Activated CD4-positive, alpha-beta T cell treated with anti-CD3 and anti-CD28 coated beads, Interleukin-2, amount 50 U/mL, for 48 hours (primary cell): ENCODE measurements at regions not wholly inside any gene's neighbourhood (a gene's known extent, or its start where the extent isn't known, plus 50 kb on each side); places are given as distances from the start of the nearest gene placed in this dataset.
"Not testable (repeated sequence)": the region's sequence is repeated elsewhere in the genome, so short reads cannot be mapped to it uniquely, and the experiment has no call there.

Source experiments
- DNase-seq, 2 experiments: peaks; one replicate each; pipeline ENCODE4 v3.0.0-alpha.2; 2020

DNA sequence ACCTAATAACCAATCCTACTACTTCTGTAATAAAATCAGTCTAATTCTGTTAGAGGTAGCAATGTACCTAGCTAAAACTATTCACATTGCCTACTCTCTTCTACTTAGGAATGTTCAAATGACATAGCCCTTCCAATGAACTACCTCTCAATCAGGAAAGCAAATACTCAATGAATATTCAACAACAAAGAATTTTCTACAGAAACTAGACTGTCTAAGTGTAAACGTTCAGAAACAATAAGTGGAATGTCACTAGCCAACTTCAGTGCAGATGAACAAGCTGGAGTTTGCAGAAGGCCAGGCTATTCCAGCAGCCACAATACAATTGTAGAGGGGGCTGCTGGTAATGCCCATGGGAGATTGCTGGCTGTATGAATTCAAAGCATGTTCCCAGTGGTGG is 743.2 kb upstream of the CDH10 start:
- no peak for DNase-seq

DNA sequence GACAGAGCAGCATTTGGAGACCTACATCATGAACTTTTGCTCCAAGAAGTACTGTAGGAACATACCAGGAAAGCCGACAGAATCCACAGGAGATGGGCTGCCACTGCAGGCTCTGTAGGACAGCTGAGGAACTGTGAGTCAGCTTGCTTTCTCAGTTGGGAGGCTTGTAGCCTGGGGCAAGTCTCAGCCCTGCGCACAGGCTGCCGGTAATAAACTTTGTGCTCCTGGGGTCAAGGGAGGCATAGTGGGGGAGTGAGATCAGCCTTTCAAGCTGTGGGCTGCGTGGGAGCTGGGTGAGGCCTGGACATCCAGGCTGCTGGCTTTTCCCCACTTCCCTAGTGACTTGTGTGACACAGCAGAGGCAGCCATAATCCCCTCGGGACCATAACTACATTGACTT is 718.0 kb upstream of the CDH10 start:
- DNase-seq = no peak

DNA sequence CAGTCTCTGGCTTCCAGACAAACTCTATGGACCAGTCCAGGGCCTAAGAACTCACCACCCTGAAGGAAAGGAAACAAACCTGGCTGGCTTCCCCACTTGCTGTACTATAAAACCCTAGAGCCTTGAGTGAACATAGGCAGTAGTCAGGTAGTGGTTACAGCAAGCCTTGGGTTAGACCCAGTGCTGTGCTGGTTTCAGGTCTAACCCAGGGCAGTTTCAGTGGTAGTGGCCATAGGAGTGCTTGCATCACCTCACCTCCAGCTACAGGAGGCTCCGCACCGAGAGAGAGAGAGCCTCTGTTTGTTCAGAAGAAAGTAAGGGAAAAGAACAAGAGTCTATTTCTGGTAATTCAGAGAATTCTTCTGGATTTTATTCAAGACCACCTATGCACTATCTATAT is 714.1 kb upstream of the CDH10 start:
- DNase-seq = no peak

DNA sequence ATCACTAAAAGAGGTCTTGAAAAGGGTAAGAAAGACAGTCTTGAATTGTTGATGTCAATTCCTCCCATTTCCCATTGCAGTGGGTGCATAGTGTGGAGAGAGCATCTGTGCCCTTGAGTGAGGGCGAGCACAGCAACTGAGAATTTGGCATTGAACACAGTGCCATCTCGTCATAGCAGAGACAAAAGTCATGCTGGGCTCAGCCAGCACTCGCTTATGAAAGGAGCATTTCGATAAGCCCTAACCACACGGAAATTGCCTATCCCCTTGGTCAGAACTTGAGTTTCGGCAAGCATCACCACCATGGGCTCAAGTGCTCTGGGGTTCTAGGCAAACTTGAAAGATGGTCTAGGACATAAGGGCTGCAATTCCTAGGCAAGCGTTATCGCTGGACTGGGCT is 712.8 kb upstream of the CDH10 start:
- no peak for DNase-seq

DNA sequence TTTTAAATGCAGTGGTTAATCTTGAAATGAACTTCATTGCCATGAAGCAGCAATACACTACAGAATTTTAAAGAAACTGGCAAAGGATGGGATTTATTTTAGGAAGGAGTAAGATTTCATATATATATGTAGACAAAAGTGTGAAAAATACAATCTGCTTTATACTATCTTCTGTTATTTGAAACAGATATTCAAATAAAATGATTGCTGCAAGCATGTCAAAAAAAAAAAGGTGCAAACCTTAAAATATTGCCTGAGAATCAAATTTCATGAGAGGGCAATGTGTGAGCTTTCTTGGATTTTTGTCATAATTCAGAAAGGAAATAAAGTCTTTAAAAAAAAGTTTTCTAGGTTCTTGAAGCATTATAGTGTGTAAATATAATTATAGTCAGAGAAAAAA is 705.0 kb upstream of the CDH10 start:
- DNase-seq = no peak

DNA sequence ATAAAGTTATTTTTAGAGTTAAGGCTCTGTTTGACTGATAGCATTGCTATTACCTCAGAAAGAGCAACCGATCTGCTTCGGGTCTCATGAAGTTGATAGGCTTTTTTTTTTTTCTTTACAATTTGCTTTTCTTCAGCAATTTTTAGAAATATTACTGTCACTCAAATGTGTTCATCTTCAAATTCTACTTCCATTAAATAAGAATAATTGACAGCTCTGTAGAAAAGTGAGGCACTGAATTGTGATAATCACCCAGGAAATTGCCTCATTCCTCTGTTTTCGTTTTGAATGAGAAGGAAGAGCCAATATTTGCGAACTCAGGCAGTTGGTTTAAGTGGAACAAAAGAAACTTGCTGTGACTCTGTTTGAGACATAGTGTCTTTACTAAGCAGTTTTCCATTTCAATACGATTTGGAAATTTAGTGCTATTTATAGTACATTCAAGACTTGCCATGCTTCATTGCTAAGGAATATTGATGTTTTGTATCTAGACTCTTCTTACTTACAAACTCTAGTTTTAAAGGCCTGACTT is 700.5 kb upstream of the CDH10 start:
- DNase-seq = no peak

DNA sequence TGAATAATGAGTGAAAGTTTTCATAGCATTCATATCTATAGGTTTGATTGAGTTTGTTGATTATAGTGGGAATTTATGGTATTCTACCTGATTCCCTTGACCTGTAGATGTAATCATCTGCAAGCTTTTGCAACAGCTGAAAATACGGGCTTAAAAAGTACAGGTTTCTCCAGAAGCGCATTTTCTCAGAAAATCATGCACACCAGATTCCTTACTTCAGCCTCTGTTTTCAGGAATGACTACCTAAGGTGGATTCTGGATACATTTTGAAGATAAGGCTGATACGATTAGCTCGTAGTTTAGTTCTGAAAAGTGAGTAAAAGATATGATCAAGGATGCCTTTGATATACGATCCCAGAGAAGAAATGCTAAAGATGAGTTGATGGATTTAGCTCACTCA is 694.8 kb upstream of the CDH10 start:
- no peak for DNase-seq

DNA sequence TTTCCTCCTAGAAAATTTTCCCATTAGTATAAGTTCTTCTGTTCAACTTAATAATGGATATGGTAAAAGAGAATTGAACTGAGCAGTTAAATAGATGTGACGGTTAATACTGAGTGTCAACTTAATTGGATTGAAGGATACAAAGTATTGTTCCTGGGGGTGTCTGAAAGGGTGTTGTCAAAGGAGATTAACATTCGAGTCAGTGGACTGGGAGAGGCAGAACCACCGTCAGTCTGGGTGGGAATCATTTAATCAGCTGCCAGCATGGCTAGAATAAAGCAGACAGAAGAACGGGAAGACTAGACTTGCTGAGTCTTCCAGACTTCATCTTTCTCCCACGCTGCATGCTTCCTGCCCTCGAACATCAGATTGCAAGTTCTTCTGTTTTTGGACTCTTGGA is 689.6 kb upstream of the CDH10 start:
- no peak for DNase-seq

DNA sequence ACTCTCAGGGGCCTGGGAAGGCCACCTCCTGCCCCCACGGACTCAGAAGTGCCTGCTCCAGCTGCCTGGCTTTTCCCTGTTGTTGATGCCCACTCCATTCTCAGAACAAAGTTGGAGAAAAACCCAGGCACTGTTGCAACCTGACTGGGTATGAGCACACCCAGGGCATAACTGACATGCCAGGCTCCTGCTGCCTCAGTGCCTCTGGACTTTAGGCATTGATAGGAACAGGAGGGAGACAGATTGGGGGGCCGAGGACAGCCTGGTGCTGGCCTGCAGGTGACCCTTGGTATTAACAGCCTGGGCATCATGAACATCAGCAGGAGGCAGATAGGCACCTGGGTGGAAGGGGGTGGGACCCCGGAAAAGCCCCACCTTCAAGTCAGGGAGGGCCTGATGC is 685.9 kb upstream of the CDH10 start:
- DNase-seq = no peak

DNA sequence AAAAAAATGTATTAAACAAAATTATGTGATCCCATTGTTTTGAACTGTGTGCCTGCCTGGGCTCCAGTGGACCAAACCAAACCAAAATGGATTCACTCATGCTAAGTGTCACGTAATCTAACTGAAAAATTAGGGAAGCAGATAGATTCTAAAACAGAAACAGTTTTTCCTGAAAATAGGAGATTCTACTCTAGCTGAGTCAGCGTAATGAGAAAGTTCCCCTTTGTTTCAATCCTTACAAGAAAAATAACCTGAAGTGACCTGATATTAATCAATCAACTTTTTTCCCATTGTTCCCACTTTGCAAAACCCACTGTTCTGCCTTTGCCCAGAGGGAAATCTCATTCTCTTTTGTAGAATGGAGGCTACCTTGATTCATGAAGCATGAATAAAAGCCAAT is 682.4 kb upstream of the CDH10 start:
- no peak for DNase-seq

DNA sequence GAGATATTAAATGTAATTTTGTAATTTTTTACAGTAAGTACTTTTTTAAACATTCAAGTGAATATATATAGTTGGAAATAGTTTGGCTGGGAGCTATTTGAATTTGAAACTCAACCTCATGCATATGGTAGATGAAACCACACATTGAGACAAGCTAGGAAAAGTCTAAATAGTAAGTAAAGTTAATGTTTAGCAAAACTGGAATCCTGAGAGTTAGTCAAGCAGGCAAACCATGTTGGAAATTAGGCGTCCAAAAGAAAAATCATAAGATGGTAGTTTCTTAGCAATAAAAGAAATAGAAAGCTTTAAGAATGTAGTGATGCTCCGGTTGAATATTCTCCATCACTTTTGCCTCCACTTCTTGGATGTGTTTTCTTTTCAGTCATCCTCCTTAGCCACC is 657.1 kb upstream of the CDH10 start:
- DNase-seq = no peak

DNA sequence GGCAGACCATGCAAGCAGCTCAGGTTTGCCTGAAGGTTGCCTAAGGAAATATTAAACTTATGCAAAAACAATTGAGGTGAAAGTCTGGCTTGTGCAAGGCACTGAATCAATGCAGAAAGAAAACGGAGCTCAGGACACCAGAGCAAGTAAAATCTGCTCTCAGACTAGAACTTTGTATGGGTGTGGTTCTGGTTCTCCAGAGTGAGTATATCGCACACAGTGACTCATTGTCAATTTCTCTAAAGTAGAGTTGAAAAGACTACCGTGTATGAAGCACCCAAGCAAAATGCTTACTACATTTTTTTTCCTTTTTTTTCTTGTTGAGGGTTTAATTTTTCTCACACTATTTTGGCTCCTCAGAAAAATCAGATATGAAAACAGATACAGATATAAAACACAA is 650.3 kb upstream of the CDH10 start:
- no peak for DNase-seq

DNA sequence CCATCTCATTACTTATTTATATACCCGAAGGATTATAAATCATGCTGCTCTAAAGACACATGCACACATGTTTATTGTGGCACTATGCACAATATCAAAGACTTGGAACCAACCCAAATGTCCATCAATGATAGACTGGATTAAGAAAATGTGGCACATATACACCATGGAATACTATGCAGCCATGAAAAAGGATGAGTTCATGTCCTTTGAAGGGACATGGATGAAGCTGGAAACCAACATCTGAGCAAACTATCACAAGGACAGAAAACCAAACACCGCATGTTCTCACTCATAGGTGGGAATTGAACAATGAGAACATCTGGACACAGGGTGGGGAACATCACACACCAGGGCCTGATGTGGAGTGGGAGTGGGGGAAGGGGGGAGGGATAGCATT is 645.0 kb upstream of the CDH10 start:
- not testable (repeated sequence) for DNase-seq

DNA sequence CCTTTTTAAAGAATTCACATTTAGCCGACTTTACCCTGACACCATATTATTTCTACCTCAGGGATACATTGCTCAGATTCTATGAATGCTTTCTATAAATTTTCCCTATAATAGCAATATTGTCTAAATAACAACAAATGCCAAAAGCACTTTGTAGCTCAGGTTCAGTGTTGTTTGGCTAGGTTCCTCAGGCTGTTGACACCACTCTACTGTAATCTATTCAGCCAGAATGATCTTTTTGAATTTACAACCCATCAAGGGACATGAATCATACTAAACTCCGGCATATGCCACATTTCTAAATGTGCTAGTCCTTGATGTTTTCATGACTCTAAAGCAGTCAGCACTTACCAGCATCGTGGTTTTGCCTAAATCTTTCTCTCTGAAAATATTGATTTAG is 641.5 kb upstream of the CDH10 start:
- DNase-seq = no peak

DNA sequence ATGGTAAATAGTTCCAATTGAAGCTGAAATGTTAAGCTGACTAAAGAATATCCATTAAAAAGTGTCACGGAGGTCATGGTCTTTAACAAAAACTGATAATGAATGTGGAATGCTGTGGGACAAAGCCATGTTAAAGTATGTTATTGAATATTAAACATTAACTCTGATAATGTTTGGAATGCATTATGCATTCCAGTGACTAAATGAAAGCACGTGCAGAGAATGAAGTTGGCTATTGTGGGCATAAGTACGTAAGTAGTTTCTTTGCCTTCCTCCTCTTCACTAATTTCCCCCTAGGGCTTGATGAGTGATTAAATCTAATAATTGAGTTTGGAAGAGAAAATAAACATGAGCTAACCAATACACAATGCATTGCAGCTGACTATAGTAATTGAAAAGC is 640.4 kb upstream of the CDH10 start:
- DNase-seq = no peak

DNA sequence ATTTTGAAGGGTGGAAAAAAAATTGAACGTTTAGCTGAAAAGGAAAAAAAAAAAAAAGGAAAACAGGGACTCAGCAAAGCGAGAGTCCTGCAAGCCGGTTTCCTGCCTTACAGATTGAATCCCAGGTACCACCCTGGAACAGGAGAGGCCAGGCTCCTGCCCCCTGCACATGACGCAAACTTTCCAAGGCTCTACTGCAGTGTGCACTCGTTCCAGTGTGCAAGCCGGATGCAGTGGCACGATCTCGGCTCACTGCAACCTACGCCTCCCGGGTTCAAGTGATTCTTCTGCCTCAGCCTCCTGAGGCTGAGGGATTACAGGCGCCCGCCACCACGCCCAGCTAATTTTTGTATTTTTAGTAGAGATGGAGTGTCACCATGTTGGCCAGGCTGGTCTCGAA is 618.7 kb upstream of the CDH10 start:
- DNase-seq = not testable (repeated sequence)

DNA sequence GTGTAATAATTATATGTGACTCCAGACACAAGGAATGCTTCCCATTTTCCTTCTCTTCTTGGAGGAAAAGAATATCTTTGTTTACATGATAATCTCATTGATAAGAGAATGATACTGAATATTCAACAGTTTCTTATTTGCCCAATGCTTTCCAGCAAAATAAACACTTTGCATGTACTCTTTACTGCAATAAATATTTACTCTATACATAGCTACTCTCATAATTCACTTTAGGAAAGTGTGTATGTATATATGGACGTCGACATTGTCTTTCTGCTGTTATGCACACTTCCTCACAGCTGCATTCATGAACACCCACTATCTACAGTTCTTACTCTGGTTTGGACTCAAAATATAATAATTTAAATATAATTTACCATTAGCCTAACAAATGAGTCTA is 617.4 kb upstream of the CDH10 start:
- DNase-seq = no peak

DNA sequence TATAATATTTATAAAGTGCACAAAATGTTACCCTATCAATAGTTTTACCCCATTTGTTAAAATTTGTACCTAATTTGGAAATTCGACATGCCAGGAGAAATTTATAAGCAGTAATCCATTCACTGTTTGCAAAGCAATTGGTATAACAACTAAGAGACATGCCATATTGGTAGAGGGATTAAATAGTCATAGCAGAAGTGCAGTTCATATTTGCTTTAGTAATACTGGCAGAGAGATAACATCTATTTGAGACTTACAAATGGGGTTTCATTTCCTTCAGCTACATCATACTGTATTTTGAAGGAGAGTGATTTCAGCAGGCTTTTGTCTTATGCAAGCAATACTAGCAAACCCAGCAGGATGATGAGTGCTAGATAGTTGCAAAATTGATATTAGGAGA is 610.4 kb upstream of the CDH10 start:
- no peak for DNase-seq

DNA sequence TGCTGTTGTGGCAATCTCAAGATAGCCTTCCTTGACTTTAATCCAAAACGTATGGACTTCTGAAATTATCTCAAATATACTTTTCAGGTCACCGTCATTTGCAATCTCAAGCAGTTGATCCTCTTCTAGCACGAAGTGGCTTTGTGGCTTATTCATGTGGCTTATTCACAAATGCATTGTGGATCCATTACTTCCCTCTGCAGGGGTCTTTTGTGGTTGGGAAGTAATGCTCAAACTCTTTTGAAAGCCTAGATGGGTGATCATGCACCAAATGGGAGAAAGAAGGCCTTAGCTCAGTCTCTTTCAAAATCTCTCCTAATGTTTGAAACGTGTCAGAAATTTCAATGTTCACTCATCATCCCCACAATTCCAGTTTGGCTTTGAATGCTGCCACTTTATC is 597.2 kb upstream of the CDH10 start:
- no peak for DNase-seq

DNA sequence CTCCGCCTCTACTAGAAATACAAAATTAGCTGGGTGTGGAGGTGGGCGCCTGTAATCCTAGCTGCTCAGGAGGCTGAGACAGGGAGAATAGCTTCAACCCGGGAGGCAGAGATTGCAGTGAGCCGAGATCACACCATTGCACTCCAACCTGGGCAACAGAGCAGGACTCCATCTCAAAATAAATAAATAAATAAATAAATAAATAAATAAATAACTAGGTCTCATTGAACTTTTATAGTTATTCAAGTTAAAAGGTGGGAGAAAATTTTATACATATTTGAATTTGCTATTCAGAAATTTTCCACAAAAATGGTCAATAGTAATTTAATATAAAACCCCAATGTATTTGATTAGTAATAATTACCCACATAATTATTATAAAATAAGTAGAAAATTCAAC is 593.9 kb upstream of the CDH10 start:
- DNase-seq = not testable (repeated sequence)

DNA sequence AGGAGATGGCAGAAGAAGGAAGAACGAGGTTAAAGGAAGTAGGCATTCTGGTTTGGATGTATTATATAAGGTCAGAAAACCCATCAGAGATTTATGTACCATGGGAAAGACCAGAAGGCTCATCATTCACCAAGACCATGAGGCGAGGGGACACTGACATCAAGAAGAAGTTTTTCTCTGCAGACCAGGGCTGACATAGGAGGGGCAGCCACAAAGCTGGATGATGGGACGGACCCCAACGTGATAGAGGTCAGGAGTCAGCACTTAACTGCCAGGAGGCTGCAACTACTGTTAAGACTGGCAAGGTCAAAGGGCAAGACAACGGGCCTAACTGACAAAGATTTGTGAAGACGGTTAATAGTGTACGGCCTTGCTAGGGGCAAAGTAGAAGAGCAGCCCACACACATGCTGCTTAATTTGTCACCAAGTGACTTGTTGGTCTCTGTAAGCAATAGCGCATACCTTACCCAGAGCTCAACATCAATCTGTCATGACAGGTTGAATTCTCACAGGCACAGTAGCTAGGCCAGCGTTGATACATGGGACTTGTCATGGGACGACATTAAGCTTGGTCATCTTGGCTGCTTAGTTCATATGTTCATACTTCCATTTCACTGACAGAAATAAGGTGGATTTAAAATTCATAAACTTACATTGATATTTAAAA is 579.7 kb upstream of the CDH10 start:
- no peak for DNase-seq

DNA sequence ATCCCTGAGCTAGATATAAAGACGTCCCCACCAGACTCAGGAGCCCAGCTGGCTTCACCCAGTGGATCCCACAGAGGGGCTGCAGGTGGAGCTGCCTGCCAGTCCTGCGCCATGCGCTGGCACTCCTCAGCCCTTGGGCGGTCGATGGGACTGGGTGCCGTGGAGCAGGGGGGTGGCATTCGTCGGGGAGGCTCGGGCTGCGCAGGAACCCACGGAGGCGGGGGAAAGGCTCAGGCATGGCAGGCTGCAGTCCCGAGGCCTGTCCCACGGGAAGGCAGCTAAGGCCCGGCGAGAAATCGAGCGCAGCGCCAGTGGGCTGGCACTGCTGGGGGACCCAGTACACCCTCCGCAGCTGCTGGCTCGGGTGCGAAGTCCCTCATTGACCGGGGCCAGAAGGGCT is 555.1 kb upstream of the CDH10 start:
- not testable (repeated sequence) for DNase-seq

DNA sequence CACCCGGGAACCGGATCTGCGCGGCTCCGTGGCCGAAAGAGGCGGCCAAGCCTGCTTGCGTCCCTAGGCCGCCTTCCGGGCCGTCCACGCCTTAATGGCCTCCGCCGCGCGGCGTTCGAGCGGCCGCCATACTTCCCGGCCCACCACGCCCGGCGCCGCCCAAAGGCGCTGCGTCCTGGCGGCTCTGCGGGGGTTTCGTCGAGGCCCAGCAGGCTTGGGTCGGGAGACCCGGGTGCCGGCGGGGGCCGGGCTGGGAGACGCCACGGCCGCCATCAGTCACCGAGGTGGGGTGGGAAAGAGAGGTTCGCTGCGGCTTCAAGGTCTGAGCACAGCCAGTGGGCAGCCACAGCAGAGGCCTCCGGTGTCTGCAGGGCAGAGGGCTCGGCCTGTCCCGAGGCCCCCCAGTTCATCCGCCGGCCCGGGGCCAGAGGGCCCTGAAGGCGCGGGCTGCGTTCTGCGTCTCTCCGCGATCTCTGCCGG is 545.8 kb upstream of the CDH10 start:
- no peak for DNase-seq

DNA sequence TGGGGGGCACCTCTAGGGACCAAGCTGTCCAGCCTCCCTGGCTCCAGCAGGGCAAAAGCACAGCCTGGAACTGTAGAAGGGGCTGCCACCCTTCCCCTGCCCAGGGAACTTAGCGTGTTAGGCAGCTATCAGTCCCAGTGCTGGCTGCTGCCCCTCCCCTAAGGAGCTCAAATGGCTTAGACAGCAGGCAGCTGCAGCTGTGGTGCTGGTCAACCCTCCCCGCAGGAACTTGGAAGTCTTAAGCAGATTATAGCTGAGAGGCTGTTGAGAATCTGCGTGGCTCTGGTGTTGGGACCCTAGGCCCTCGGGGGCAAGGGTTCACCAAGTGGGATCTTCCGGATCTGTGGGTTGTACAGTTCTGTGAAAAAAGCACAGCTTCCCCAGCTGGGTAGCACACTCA is 536.5 kb upstream of the CDH10 start:
- DNase-seq = no peak

DNA sequence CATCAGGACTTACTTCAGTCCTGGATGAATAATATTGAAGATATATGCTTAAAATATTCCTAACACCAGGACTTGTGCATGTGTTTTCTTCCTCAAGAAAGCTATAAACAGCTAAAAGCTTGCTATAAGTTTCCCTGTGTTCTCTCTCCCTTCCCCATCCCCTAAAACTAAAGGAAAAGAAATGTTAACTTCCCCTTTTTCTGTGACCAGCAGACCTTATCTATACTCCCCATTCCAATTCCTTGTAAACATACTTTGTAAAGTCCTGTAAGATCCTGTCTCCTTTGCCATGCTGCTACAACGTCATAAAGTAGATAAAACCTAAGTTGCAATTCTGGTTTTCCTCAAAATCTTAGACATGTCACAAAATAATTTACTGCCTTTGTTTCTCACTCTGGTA is 517.8 kb upstream of the CDH10 start:
- DNase-seq = not testable (repeated sequence)
